Endodermal cell (in vitro differentiated cells): ENCODE measurements at regions not wholly inside any gene's neighbourhood (a gene's known extent, or its start where the extent isn't known, plus 50 kb on each side); places are given as distances from the start of the nearest gene placed in this dataset.

ENCODE experiments used
- DNase-seq: peaks from one replicate; pipeline ENCODE4 v3.0.0-alpha.2; 2017
- H3K27ac ChIP-seq: 2 replicates; pipeline ENCODE4 v1.5.1; 2013; ENCODE audit warnings: mild to moderate bottlenecking, low read depth, low read length, moderate library complexity
- H3K27me3 ChIP-seq: 2 replicates; pipeline ENCODE4 v1.6.1; 2013; ENCODE audit warnings: mild to moderate bottlenecking, low read length, moderate library complexity; ENCODE audit not compliant: insufficient read depth, control insufficient read depth, poor library complexity, severe bottlenecking
- H3K36me3 ChIP-seq: 2 replicates; pipeline ENCODE4 v1.7.0; 2013; ENCODE audit warnings: mild to moderate bottlenecking, low read length, moderate library complexity; ENCODE audit not compliant: control insufficient read depth, insufficient read depth
- H3K4me1 ChIP-seq: one replicate; pipeline ENCODE4 v1.7.0; 2013; ENCODE audit warnings: low read length; ENCODE audit not compliant: control insufficient read depth, insufficient read depth
- H3K4me3 ChIP-seq: 2 replicates; pipeline ENCODE4 v1.5.1; 2013; ENCODE audit warnings: mild to moderate bottlenecking, low read length, moderate library complexity
- H3K9ac ChIP-seq: 2 replicates; pipeline ENCODE4 v1.6.1; 2013; ENCODE audit warnings: mild to moderate bottlenecking, low read length, moderate library complexity; ENCODE audit not compliant: poor library complexity, severe bottlenecking; ENCODE audit errors: extremely low read depth
- H3K9me3 ChIP-seq: 2 replicates; pipeline ENCODE4 v1.6.1; 2013; ENCODE audit warnings: mild to moderate bottlenecking, low read length, moderate library complexity; ENCODE audit not compliant: control insufficient read depth
- H3K27ac Mint-ChIP-seq: 2 replicates; pipeline ENCODE4 v1.8.0; 2020; ENCODE audit warnings: mixed read lengths
- H3K27me3 Mint-ChIP-seq: 2 replicates; pipeline ENCODE4 v1.8.0; 2021; ENCODE audit warnings: mild to moderate bottlenecking, mixed read lengths; ENCODE audit not compliant: insufficient read depth
- H3K36me3 Mint-ChIP-seq: 2 replicates; pipeline ENCODE4 v1.8.0; 2020; ENCODE audit warnings: low read depth, mixed read lengths
- H3K4me1 Mint-ChIP-seq: 2 replicates; pipeline ENCODE4 v1.8.0; 2020; ENCODE audit warnings: mixed read lengths
- H3K4me3 Mint-ChIP-seq: 2 replicates; pipeline ENCODE4 v1.8.0; 2020; ENCODE audit warnings: mild to moderate bottlenecking, moderate library complexity, mixed read lengths
- H3K9me3 Mint-ChIP-seq: 2 replicates; pipeline ENCODE4 v1.8.0; 2020; ENCODE audit warnings: mild to moderate bottlenecking, mixed read lengths
- WGBS, 2 experiments: methylation state at CpG; one replicate each; pipeline versions ENCODE4 v1.1.5 to v1.1.7; 2013; ENCODE audit warnings: missing lambda C conversion rate in 2 of 2, mixed read lengths in 1 of 2; ENCODE audit not compliant: insufficient coverage in 1 of 2, insufficient read length in 1 of 2; 5-methylcytosine and 5-hydroxymethylcytosine counted together
- TF ChIP-seq, protein P1 (sequence below): fragments of 200-600 bp; sonication (generic); conservative IDR thresholded peaks from 2 replicates; pipeline ENCODE4 v1.5.0; 2021; ENCODE audit warnings: antibody characterized with exemption, mild to moderate bottlenecking

- TF ChIP-seq, protein P1, sequence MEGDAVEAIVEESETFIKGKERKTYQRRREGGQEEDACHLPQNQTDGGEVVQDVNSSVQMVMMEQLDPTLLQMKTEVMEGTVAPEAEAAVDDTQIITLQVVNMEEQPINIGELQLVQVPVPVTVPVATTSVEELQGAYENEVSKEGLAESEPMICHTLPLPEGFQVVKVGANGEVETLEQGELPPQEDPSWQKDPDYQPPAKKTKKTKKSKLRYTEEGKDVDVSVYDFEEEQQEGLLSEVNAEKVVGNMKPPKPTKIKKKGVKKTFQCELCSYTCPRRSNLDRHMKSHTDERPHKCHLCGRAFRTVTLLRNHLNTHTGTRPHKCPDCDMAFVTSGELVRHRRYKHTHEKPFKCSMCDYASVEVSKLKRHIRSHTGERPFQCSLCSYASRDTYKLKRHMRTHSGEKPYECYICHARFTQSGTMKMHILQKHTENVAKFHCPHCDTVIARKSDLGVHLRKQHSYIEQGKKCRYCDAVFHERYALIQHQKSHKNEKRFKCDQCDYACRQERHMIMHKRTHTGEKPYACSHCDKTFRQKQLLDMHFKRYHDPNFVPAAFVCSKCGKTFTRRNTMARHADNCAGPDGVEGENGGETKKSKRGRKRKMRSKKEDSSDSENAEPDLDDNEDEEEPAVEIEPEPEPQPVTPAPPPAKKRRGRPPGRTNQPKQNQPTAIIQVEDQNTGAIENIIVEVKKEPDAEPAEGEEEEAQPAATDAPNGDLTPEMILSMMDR: no peak
- Histone ChIP-seq H3K4me1 (no peaks in the 10 kb centered on the region), H3K36me3 (no peaks in the 10 kb centered on the region), H3K27ac (peak overlapping the region; percentile 97), H3K9ac (no peak overlapping the region), H3K9me3 (no peaks in the 10 kb centered on the region), H3K4me3 (no peak overlapping the region), H3K27me3 (no peaks in the 10 kb centered on the region)
- no peak overlapping the region for H3K4me3 Mint-ChIP-seq
- peak overlapping the region; percentile 44 for H3K27ac Mint-ChIP-seq
- no peaks in the 10 kb centered on the region for H3K27me3 Mint-ChIP-seq
- WGBS, 2 experiments: 55 to 83% methylated on average over 7 of the region's 7 CpGs
- DNase-seq: no peak
- H3K36me3 Mint-ChIP-seq: no peaks in the 10 kb centered on the region
- peaks cover 6% of the 10 kb centered on the region for H3K9me3 Mint-ChIP-seq
- H3K4me1 Mint-ChIP-seq: peaks cover 21% of the 10 kb centered on the region
These were observed 84.0 kb downstream of the ARL4A start for GRCh38 chr7:12771378-12771877.

DNA sequence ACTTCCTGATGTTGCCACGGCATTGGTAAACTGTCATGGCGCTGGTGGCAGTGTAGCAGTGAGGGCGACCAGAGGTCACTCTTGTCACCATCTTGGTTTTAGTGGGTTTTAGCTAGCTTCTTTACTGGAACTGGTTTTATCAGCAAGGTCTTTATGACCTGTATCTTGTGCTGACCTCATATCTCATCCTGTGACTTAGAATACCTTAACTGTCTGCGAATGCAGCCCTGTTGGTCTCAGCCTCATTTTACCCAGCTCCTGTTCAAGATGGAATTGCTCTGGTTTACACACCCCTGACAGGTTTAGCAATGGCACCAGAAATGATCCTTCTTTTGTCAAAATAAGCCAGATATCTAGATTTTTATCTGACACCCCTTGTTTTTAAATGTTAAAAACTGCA is 85.3 kb downstream of the ARL4A start:
- TF ChIP-seq, protein P1: no peak
- no peaks in the 10 kb centered on the region for H3K4me1 ChIP-seq
- no peak overlapping the region for H3K27ac Mint-ChIP-seq
- H3K36me3 Mint-ChIP-seq: no peaks in the 10 kb centered on the region
- no peak overlapping the region for H3K27ac ChIP-seq
- H3K27me3 ChIP-seq: no peaks in the 10 kb centered on the region
- H3K27me3 Mint-ChIP-seq: no peaks in the 10 kb centered on the region
- no peak overlapping the region for H3K4me3 ChIP-seq
- no peaks in the 10 kb centered on the region for H3K36me3 ChIP-seq
- no peaks in the 10 kb centered on the region for H3K9me3 ChIP-seq
- no peak overlapping the region for H3K4me3 Mint-ChIP-seq
- H3K9me3 Mint-ChIP-seq: peaks cover 6% of the 10 kb centered on the region
- no peak for DNase-seq
- 94 to 100% methylated on average over 1 to 4 of the region's 4 CpGs for WGBS, 2 experiments
- H3K9ac ChIP-seq: no peak overlapping the region
- peaks cover 21% of the 10 kb centered on the region for H3K4me1 Mint-ChIP-seq

- H3K4me3 Mint-ChIP-seq: no peak overlapping the region
- 88 to 90% methylated on average over 1 to 2 of the region's 2 CpGs for WGBS, 2 experiments
- no peaks in the 10 kb centered on the region for H3K27me3 Mint-ChIP-seq
- Histone ChIP-seq H3K9ac (no peak overlapping the region), H3K4me1 (no peaks in the 10 kb centered on the region), H3K36me3 (no peaks in the 10 kb centered on the region), H3K4me3 (no peak overlapping the region), H3K9me3 (no peaks in the 10 kb centered on the region), H3K27me3 (no peaks in the 10 kb centered on the region), H3K27ac (no peak overlapping the region)
- H3K4me1 Mint-ChIP-seq: no peaks in the 10 kb centered on the region
- TF ChIP-seq, protein P1: no peak
- H3K36me3 Mint-ChIP-seq: no peaks in the 10 kb centered on the region
- no peak overlapping the region for H3K27ac Mint-ChIP-seq
- peaks cover 6% of the 10 kb centered on the region for H3K9me3 Mint-ChIP-seq
- DNase-seq: no peak
These were observed 89.8 kb downstream of the ARL4A start for GRCh38 chr7:12777257-12777656.
